HepG2 (cell line): ENCODE measurements at regions not wholly inside any gene's neighbourhood (a gene's known extent, or its start where the extent isn't known, plus 50 kb on each side); places are given as distances from the start of the nearest gene placed in this dataset.
A peak's percentile ranks its signal among the peaks of the same experiment; 100 is the strongest.

ENCODE experiments used
- ATAC-seq: fragments of 200-7000 bp; cut with Tn5 transposase; 3 replicates; pipeline ENCODE4 v1.9.1; 2020; ENCODE audit warnings: mild to moderate bottlenecking, moderate library complexity
- BruUV-seq: library from RNA; stranded (reverse); fragments of 400-500 nt; replicated peaks from 2 replicates; lab custom pipeline; 2021; lab: Mats Ljungman, UMichigan
- CTCF ChIA-PET: fragments of 300-600 bp; formaldehyde crosslinking; extraction: SDS; loops from one replicate; lab custom pipeline; 2021; ENCODE audit warnings: low total read pairs, inconsistent platforms, low intra/inter-chr PET ratio; lab: Yijun Ruan, JAX
- POLR2A ChIA-PET: fragments of 350-600 bp; sonication (Branson Sonifier 250); formaldehyde crosslinking; loops from one replicate; lab custom pipeline; 2020; ENCODE audit warnings: antibody characterized with exemption, inconsistent platforms; lab: Yijun Ruan, JAX
- DNase-seq: peaks from one replicate; pipeline ENCODE4 v3.0.0-alpha.2; 2015; ENCODE audit warnings: low spot score
- FAIRE-seq: peaks from 3 replicates; lab custom pipeline; 2011; peaks lifted over from hg19 to GRCh38; lab: Jason Lieb, UNC
- H2AFZ ChIP-seq: one replicate; pipeline ENCODE4 v1.6.1; 2011; ENCODE audit warnings: low read length, inconsistent platforms
- H3K27ac ChIP-seq: fragments of 300-600 bp; 3 replicates; pipeline ENCODE4 v1.8.0; 2011; ENCODE audit warnings: mixed run types, mild to moderate bottlenecking, mixed read lengths, low read length, inconsistent platforms; ENCODE audit not compliant: insufficient read depth; ENCODE audit errors: extremely low read length
- H3K27me3 ChIP-seq, 2 experiments: fragments of 200-600 bp in 1 of 2; 2 replicates in 1 of 2; 3 replicates in 1 of 2; pipeline versions ENCODE4 v1.6.0 to v1.8.0; 2011; ENCODE audit warnings: low read length in 2 of 2, mild to moderate bottlenecking in 2 of 2, moderate library complexity in 2 of 2, inconsistent platforms in 1 of 2; ENCODE audit not compliant: insufficient read depth in 2 of 2, control insufficient read depth in 1 of 2
- H3K36me3 ChIP-seq, 2 experiments: fragments of 200-600 bp in 1 of 2; replicated peaks in 1 of 2; 2 replicates in 1 of 2; 3 replicates in 1 of 2; pipeline versions ENCODE4 v1.5.1 to v1.8.0; 2011; ENCODE audit warnings: low read length in 2 of 2, inconsistent platforms in 1 of 2; ENCODE audit not compliant: insufficient read depth in 2 of 2, control insufficient read depth in 1 of 2
- H3K4me1 ChIP-seq: 2 replicates; pipeline ENCODE4 v1.5.1; 2012; ENCODE audit warnings: low read length, inconsistent platforms; ENCODE audit not compliant: insufficient read depth
- H3K4me2 ChIP-seq: 2 replicates; pipeline ENCODE4 v1.6.0; 2011; ENCODE audit warnings: low read depth, low read length, inconsistent platforms
- H3K4me3 ChIP-seq, 3 experiments: fragments of 200-600 bp in 1 of 3; sonication (generic), shearing (Covaris generic) in 1 of 3; replicated peaks in 1 of 3; 2 replicates each; pipeline ENCODE4 v1.5.1; 2011 to 2016; ENCODE audit warnings: low read length in 3 of 3, inconsistent platforms in 2 of 3, low read depth in 2 of 3, mild to moderate bottlenecking in 2 of 3, control low read depth in 1 of 3, mixed read lengths in 1 of 3; ENCODE audit not compliant: insufficient read depth in 1 of 3
- H3K79me2 ChIP-seq: one replicate; pipeline ENCODE4 v1.6.1; 2011; ENCODE audit warnings: low read length, inconsistent platforms; ENCODE audit not compliant: insufficient read depth
- H3K9ac ChIP-seq: 2 replicates; pipeline ENCODE4 v1.6.0; 2011; ENCODE audit warnings: mild to moderate bottlenecking, low read depth, low read length, inconsistent platforms; ENCODE audit not compliant: insufficient read depth
- H3K9me3 ChIP-seq: 2 replicates; pipeline ENCODE4 v1.5.1; 2012; ENCODE audit warnings: mild to moderate bottlenecking, low read length
- H4K20me1 ChIP-seq: 2 replicates; pipeline ENCODE4 v1.6.0; 2011; ENCODE audit warnings: inconsistent platforms, mild to moderate bottlenecking, low read length, moderate library complexity; ENCODE audit not compliant: insufficient read depth
- AKAP8 ChIP-seq: sonication (generic); formaldehyde crosslinking; IDR thresholded peaks from 2 replicates; pipeline ENCODE4 v1.5.1; 2020; ENCODE audit warnings: mild to moderate bottlenecking, missing genetic modification reagents
- DNMT3B ChIP-seq: conservative IDR thresholded peaks from 2 replicates; pipeline ENCODE4 v1.6.1; 2016; ENCODE audit warnings: missing biosample characterization, control low read depth
- MEIS1 ChIP-seq: sonication (generic); formaldehyde crosslinking; IDR thresholded peaks from 2 replicates; pipeline ENCODE4 v1.9.0; 2021; ENCODE audit warnings: mild to moderate bottlenecking, missing genetic modification reagents, moderate library complexity, borderline replicate concordance
- MLLT10 ChIP-seq: sonication (generic); formaldehyde crosslinking; IDR thresholded peaks from 2 replicates; pipeline ENCODE4 v1.4.0; 2020; ENCODE audit warnings: missing genetic modification reagents
- NFE2L2 ChIP-seq: fragments of 150-350 bp; IDR thresholded peaks from 2 replicates; pipeline ENCODE4 v1.6.1; 2014; ENCODE audit warnings: low read length
- ZFP36 ChIP-seq: fragments of 150-350 bp; IDR thresholded peaks from 2 replicates; pipeline ENCODE4 v1.6.1; 2018; ENCODE audit warnings: borderline replicate concordance, low read length, low read depth; ENCODE audit not compliant: partially characterized antibody
- WGBS: methylation state at CpG from one replicate; pipeline ENCODE4 v1.1.6; 2017; ENCODE audit warnings: low lambda C conversion rate; 5-methylcytosine and 5-hydroxymethylcytosine counted together
- in situ Hi-C: cut with HindIII; loops from 2 replicates; pipeline ENCODE4 v1.10.0; 2017; ENCODE audit warnings: low pct_unique_long_range_greater_than_20kb; ENCODE audit not compliant: extremely low pct_ligation_motif_present
- intact Hi-C: fragments of 100-400 bp; cut with micrococcal nuclease; formaldehyde crosslinking; loops from one replicate; pipeline ENCODE4 v1.10.0; 2022; ENCODE audit not compliant: unreplicated experiment

DNA sequence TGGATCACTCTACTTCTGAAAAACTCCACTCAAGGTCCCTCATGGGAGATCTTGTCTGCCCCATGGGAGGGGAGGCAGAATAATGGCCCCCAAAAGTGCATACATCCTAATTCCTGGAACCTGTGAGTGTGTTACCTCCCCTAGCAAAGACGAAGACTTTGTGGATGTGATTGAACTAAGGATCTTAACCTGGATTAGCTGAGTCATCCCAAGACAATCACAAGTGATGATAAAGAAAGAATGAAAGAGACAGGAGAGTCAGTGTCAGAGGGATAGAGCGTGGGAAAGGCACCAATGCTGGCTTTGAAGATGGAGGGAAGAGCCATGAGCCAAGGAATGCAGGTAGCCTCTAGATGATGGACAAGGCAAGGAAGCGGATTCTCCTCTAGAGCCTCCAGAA is 374.7 kb upstream of the DYNLRB2 start:
- WGBS = 42% methylated on average over 3 of the region's 3 CpGs
- Histone ChIP-seq H3K9ac (no peak overlapping the region), H4K20me1 (no peaks in the 10 kb centered on the region), H3K4me1 (no peaks in the 10 kb centered on the region), H3K79me2 (no peaks in the 10 kb centered on the region), H3K27ac (no peak overlapping the region), H3K4me3 (no peak overlapping the region), H3K4me2 (no peak overlapping the region), H2AFZ (no peak overlapping the region), H3K36me3 (no peaks in the 10 kb centered on the region), H3K9me3 (peaks cover under 1% of the 10 kb centered on the region; the same call in 1 of the 2 replicates), H3K27me3 (no peaks in the 10 kb centered on the region)
- ChIA-PET CTCF (no interaction called here), POLR2A (no interaction called here)
- DNase-seq (no peak), ATAC-seq (no peak), FAIRE-seq (no peak)
- intact Hi-C loops = no loop called here
- in situ Hi-C loops = no loop called here
- TF ChIP-seq NFE2L2 (peak; percentile 59; the same call in 1 of the 2 replicates), MLLT10 (CRISPR knock-in tag) (no peak)
- no TSS peak for BruUV-seq

DNA sequence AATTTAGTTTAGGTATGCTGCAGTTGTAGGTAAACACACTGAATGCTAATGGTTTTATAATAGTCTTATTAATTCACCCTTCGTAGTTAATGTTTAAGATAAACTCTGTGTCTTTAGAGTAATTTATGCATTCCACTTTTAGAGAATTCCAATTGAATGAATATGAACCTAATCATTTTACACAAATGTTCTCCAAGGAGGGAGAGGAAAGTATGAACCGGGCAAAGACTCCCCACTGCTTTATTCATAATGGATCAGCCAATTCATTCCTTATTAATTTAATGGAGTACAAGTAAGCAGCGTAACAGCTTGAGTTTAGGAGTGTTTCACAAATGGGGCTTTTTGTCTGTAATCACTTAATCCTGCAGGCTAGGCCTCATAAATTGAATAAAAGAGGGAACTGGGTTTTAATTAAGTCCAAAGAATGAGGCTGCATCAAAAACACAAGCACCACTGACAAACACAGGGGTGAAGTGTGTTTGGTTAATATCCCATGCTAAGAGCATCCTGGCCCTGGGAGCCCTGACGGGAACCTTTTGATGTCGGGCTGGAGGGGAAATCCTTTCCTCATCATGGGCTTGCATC is 375.7 kb upstream of the DYNLRB2 start:
- Histone ChIP-seq H3K9ac (no peak overlapping the region), H3K36me3 (no peaks in the 10 kb centered on the region), H3K79me2 (no peaks in the 10 kb centered on the region), H3K4me2 (no peak overlapping the region), H3K4me1 (no peaks in the 10 kb centered on the region), H4K20me1 (no peaks in the 10 kb centered on the region), H3K9me3 (no peaks in the 10 kb centered on the region; the same call in 1 of the 2 replicates), H3K4me3 (no peak overlapping the region), H3K27me3 (no peaks in the 10 kb centered on the region), H2AFZ (no peak overlapping the region), H3K27ac (no peak overlapping the region)
- TF ChIP-seq MEIS1 (CRISPR knock-in tag) (no peak), ZFP36 (no peak), DNMT3B (CRISPR knock-in tag) (no peak), AKAP8 (CRISPR knock-in tag) (no peak)
- in situ Hi-C loops = no loop called here
- 28% methylated on average over 5 of the region's 5 CpGs for WGBS
- no peak for FAIRE-seq
- no peak for ATAC-seq
- no TSS peak for BruUV-seq
- intact Hi-C loops = no loop called here
- DNase-seq = no peak
- POLR2A ChIA-PET = no interaction called here
- CTCF ChIA-PET = no interaction called here
